HG03135 (cell line): ENCODE measurements at regions not wholly inside any gene's neighbourhood (a gene's known extent, or its start where the extent isn't known, plus 50 kb on each side); places are given as distances from the start of the nearest gene placed in this dataset.

ENCODE experiments used
- ATAC-seq: cut with Tn5 transposase; IDR thresholded peaks from one replicate; pipeline ENCODE4 v1.9.1; 2021; ENCODE audit warnings: mild to moderate bottlenecking, moderate library complexity; ENCODE audit not compliant: unreplicated experiment

DNA sequence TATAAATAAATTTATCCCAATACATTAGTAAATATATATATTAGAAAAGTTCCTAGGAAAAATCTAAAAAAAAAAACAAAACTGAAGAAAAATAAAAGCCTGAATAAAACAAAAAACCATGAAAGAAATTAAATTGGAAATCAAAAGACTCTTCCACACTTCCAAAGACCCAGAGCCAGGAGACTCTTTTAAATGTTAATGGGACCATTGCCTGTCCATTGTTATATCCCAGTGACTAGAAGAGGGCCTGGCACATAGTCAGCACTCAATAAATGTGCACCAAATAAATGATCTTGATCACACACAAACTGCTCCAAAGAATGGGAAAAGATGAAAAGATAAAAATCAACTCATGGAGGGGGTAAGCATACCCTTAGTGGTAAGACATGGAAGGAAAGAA, 51.3 kb upstream of the CLDN18 start:
- no peak for ATAC-seq
